BLaER1 treated with 17β-estradiol and CSF1 and Interleukin-3, amounts not matched to agents 10 nM and 100 nM (cell line): ENCODE measurements at regions not wholly inside any gene's neighbourhood (a gene's known extent, or its start where the extent isn't known, plus 50 kb on each side); places are given as distances from the start of the nearest gene placed in this dataset.

Experiments
- H3K27ac ChIP-seq, 11 experiments: shearing (Covaris generic); formaldehyde crosslinking; 2 replicates each; pipeline ENCODE4 v1.8.1; 2022
- H3K27me3 ChIP-seq, 11 experiments: shearing (Covaris generic); formaldehyde crosslinking; 2 replicates each; pipeline ENCODE4 v1.8.1; 2022
- H3K36me3 ChIP-seq, 11 experiments: shearing (Covaris generic); formaldehyde crosslinking; 2 replicates each; pipeline ENCODE4 v1.8.1; 2022
- H3K4me1 ChIP-seq, 10 experiments: shearing (Covaris generic); formaldehyde crosslinking; 2 replicates each; pipeline ENCODE4 v1.8.1; 2022
- H3K4me2 ChIP-seq, 11 experiments: shearing (Covaris generic); formaldehyde crosslinking; 2 replicates each; pipeline ENCODE4 v1.8.1; 2022
- H3K4me3 ChIP-seq, 10 experiments: shearing (Covaris generic); formaldehyde crosslinking; 2 replicates each; pipeline ENCODE4 v1.8.1; 2022
- H3K9ac ChIP-seq, 11 experiments: shearing (Covaris generic); formaldehyde crosslinking; 2 replicates each; pipeline ENCODE4 v1.8.1; 2022
- H3K9me3 ChIP-seq, 11 experiments: shearing (Covaris generic); formaldehyde crosslinking; replicated peaks in 1 of 11; 2 replicates each; pipeline ENCODE4 v1.8.1; 2022
- H4K20me1 ChIP-seq, 11 experiments: shearing (Covaris generic); formaldehyde crosslinking; 2 replicates each; pipeline ENCODE4 v1.8.1; 2022
- Cebpa-rat ChIP-seq, 11 experiments: shearing (Covaris generic); IDR thresholded peaks; 2 replicates each; pipeline ENCODE4 v1.8.1; 2022

DNA sequence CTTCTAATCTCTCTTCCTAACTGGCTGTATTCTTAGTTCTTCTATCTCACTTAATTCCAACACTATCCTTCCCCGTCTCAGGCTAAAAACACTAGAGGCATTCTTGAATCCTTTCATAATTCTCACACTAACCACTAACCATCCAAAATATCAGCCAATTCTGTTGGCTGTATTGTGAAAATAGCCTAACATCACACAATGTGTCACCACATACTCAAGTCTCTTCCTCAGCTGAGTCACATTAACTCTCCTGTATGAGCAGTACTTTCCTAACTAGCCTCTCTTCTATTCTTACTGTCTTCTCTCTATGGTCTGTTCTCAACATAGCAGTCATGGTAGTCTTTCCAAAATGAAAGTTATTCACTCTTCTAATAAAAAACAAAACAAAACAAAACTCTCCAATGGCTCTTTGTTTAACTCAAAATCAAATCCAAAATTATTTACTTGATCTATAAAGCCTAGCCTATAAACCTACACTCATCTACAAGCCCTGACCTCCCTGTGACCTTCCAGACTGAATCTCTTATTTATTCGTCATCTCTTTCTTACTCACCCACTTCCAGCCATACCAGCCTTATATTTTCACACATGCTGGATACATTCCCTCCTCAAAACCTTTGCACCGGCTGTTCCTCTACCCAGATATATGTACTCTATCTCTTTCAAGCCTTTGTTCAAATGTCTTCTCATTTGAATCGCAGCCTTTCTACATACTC is 445.9 kb downstream of the TLL1 start:
- Histone ChIP-seq H3K4me1 (0 out of 20 replicates have a peak, but pooled peaks cover 0 to 4% (median 0%) of the 10 kb centered on the region in 10 experiments), H3K36me3 (no peaks in the 10 kb centered on the region), H3K9me3 (no peaks in the 10 kb centered on the region), H3K9ac (no peak overlapping the region), H3K27ac (no peak overlapping the region), H3K27me3 (no peaks in the 10 kb centered on the region), H3K4me3 (no peak overlapping the region), H3K4me2 (no peak overlapping the region), H4K20me1 (no peaks in the 10 kb centered on the region)
- TF ChIP-seq Cebpa-rat (IDR thresholded peaks at IDR 0.05) = no peak

DNA sequence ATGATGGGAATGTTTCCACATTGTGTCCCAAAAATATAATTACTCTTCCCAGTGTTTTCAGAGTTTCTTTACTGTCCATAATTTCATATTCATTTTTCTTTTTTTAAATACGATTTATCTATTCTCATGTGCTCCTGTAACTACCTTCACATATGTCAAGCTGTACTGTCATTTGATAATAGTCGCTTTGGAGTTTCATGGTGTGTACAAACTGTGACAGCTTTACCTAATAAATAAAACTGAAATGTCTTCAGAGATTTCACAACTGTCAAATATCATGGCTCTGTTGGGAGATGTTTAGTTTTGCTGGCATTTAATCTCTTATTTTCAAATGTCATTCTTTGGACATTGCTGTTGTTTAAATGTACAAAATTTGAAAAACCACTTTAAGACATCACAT is 450.2 kb downstream of the TLL1 start:
- H3K27ac ChIP-seq = no peak overlapping the region
- no peaks in the 10 kb centered on the region for H3K27me3 ChIP-seq
- no peak overlapping the region for H3K4me2 ChIP-seq
- H3K9me3 ChIP-seq = no peaks in the 10 kb centered on the region
- no peaks in the 10 kb centered on the region for H4K20me1 ChIP-seq
- TF ChIP-seq Cebpa-rat (IDR thresholded peaks at IDR 0.05) = no peak
- H3K9ac ChIP-seq = no peak overlapping the region
- H3K4me1 ChIP-seq = 0 out of 20 replicates have a peak, but pooled peaks cover 0 to 4% (median 0%) of the 10 kb centered on the region in 10 experiments
- H3K36me3 ChIP-seq = no peaks in the 10 kb centered on the region
- no peak overlapping the region for H3K4me3 ChIP-seq

DNA sequence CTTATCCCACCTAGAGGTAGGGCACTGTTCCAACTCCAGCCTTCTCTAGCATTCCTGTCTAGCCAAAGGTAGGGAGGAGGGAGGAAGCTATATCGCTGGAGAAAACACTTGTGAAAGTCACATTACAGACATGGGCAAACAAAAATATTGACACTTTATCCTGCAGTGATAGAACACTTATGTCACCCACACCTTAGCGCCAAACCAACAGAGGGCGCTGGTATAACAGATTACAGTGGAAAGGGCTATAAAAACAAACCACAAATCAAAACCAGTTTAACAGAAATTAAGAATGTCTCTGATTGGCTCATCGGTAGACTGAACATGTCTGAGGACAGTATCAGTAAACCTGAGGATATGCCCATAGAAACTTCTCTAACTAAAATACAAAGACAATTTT is 451.3 kb downstream of the TLL1 start:
- no peaks in the 10 kb centered on the region for H4K20me1 ChIP-seq
- H3K4me3 ChIP-seq = no peak overlapping the region
- no peaks in the 10 kb centered on the region for H3K36me3 ChIP-seq
- H3K4me1 ChIP-seq = 0 out of 20 replicates have a peak, but pooled peaks cover 0 to 4% (median 0%) of the 10 kb centered on the region in 10 experiments
- no peaks in the 10 kb centered on the region for H3K9me3 ChIP-seq
- no peak overlapping the region for H3K4me2 ChIP-seq
- no peak overlapping the region for H3K9ac ChIP-seq
- H3K27ac ChIP-seq = no peak overlapping the region
- TF ChIP-seq Cebpa-rat (IDR thresholded peaks at IDR 0.05) = no peak
- no peaks in the 10 kb centered on the region for H3K27me3 ChIP-seq

GRCh38 chr4:166335256-166335938 is 462.4 kb downstream of the TLL1 start:
- Histone ChIP-seq H4K20me1 (no peaks in the 10 kb centered on the region), H3K27me3 (no peaks in the 10 kb centered on the region), H3K36me3 (no peaks in the 10 kb centered on the region), H3K9ac (no peak overlapping the region), H3K27ac (no peak overlapping the region), H3K4me2 (no peak overlapping the region), H3K9me3 (no peaks in the 10 kb centered on the region), H3K4me3 (no peak overlapping the region), H3K4me1 (peaks cover 0 to 4% (median 0%) of the 10 kb centered on the region in 10 experiments; a peak in 2 of 20 replicates)
- TF ChIP-seq Cebpa-rat (IDR thresholded peaks at IDR 0.05) = no peak

- peaks cover 0 to 7% (median 0%) of the 10 kb centered on the region in 10 experiments; a peak in 2 of 20 replicates for H3K4me1 ChIP-seq
- H3K4me3 ChIP-seq = no peak overlapping the region
- H3K4me2 ChIP-seq = no peak overlapping the region
- no peak overlapping the region for H3K27ac ChIP-seq
- no peak overlapping the region for H3K9ac ChIP-seq
- no peak for TF ChIP-seq Cebpa-rat (IDR thresholded peaks at IDR 0.05)
- no peaks in the 10 kb centered on the region for H3K27me3 ChIP-seq
- H3K36me3 ChIP-seq = no peaks in the 10 kb centered on the region
- no peaks in the 10 kb centered on the region for H4K20me1 ChIP-seq
- no peaks in the 10 kb centered on the region for H3K9me3 ChIP-seq
These were observed 469.0 kb downstream of the TLL1 start for GRCh38 chr4:166341992-166342391.

DNA sequence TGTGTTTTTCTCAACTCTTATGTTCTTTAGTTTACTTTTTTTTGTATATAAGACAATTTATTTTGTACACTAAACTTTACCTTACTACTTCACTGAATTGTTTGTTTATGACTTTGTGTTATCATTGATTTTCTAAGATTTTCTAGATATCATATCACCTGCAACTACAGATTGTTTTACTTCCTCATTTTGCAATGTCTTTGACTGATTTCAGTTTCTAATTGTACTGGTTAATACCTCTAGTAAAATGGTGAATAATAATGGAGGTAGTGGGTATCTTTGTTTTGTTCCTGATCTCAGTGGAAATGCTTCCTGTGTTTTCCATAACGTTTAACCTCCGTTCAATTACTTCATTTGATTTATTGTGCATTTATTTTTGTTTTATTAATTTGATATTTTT is 490.2 kb downstream of the TLL1 start:
- Histone ChIP-seq H3K27ac (no peak overlapping the region), H3K27me3 (no peaks in the 10 kb centered on the region), H3K9ac (no peak overlapping the region), H3K4me3 (no peak overlapping the region), H4K20me1 (no peaks in the 10 kb centered on the region), H3K4me2 (no peak overlapping the region), H3K9me3 (peaks cover 0 to 2% (median 0%) of the 10 kb centered on the region in 11 experiments; a peak in 4 of 22 replicates), H3K36me3 (no peaks in the 10 kb centered on the region), H3K4me1 (no peaks in the 10 kb centered on the region)
- TF ChIP-seq Cebpa-rat (IDR thresholded peaks at IDR 0.05) = no peak

GRCh38 chr4:166366012-166366411 is 493.0 kb downstream of the TLL1 start:
- Histone ChIP-seq H3K4me3 (no peak overlapping the region), H3K9ac (no peak overlapping the region), H3K9me3 (peaks cover 0 to 6% (median 0%) of the 10 kb centered on the region in 11 experiments; a peak in 5 of 22 replicates), H3K27ac (no peak overlapping the region), H3K4me2 (no peak overlapping the region), H4K20me1 (no peaks in the 10 kb centered on the region), H3K36me3 (no peaks in the 10 kb centered on the region), H3K27me3 (no peaks in the 10 kb centered on the region), H3K4me1 (no peaks in the 10 kb centered on the region)
- TF ChIP-seq Cebpa-rat (IDR thresholded peaks at IDR 0.05) = no peak

- Histone ChIP-seq H4K20me1 (no peaks in the 10 kb centered on the region), H3K4me2 (no peak overlapping the region), H3K36me3 (no peaks in the 10 kb centered on the region), H3K27me3 (no peaks in the 10 kb centered on the region), H3K9ac (no peak overlapping the region), H3K4me1 (no peaks in the 10 kb centered on the region), H3K4me3 (no peak overlapping the region), H3K9me3 (peaks cover 22 to 42% (median 30%) of the 10 kb centered on the region in 11 experiments; a peak in 21 of 22 replicates), H3K27ac (no peak overlapping the region)
- no peak for TF ChIP-seq Cebpa-rat (IDR thresholded peaks at IDR 0.05)
These were observed 504.5 kb downstream of the TLL1 start for GRCh38 chr4:166377578-166377977.

- Histone ChIP-seq H4K20me1 (no peaks in the 10 kb centered on the region), H3K4me1 (no peaks in the 10 kb centered on the region), H3K9ac (no peak overlapping the region), H3K27ac (no peak overlapping the region), H3K36me3 (no peaks in the 10 kb centered on the region), H3K4me2 (no peak overlapping the region), H3K27me3 (no peaks in the 10 kb centered on the region), H3K9me3 (no peaks in the 10 kb centered on the region), H3K4me3 (no peak overlapping the region)
- no peak for TF ChIP-seq Cebpa-rat (IDR thresholded peaks at IDR 0.05)
These were observed 513.7 kb downstream of the TLL1 start for GRCh38 chr4:166386491-166387360.
